ENCODE measurements at regions not wholly inside any gene's neighbourhood (a gene's known extent, or its start where the extent isn't known, plus 50 kb on each side); places are given as distances from the start of the nearest gene placed in this dataset.

DNA sequence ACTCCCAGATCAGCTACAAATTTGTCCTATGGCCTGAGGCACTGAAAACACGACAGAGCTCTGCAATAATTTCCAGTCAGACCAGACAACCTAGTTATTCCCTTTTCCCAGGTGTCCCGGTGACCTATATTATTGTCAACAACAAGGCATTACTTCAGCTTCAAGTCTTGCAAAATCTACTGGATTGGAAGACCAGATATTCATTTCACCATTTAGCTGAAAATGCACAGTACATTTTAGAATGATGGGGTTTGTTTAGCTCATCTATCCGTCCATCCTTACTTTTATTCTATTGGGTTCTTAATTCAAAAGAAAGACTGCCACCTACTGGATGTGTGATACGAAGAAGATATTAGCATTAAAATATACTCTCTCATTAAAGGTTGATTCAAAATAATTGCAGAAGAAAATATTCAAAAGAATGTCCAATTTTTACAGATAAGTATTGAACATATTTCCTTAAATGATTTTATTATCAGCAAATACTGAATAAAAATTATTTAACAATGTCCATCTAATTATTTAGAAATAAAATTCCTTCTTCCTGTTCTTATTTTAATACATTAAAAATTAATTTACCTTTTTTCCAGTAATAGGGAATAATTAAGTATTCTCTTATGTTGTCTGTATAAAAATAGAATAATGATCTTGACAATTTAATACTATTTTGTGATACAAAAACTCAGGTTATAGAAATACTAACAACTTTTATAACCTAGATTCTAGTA, 244.9 kb upstream of the LRIG3 start:
- TF ChIP-seq POLR2A (IDR thresholded peaks at IDR 0.05) = no peak
- TF ChIP-seq, protein P1, sequence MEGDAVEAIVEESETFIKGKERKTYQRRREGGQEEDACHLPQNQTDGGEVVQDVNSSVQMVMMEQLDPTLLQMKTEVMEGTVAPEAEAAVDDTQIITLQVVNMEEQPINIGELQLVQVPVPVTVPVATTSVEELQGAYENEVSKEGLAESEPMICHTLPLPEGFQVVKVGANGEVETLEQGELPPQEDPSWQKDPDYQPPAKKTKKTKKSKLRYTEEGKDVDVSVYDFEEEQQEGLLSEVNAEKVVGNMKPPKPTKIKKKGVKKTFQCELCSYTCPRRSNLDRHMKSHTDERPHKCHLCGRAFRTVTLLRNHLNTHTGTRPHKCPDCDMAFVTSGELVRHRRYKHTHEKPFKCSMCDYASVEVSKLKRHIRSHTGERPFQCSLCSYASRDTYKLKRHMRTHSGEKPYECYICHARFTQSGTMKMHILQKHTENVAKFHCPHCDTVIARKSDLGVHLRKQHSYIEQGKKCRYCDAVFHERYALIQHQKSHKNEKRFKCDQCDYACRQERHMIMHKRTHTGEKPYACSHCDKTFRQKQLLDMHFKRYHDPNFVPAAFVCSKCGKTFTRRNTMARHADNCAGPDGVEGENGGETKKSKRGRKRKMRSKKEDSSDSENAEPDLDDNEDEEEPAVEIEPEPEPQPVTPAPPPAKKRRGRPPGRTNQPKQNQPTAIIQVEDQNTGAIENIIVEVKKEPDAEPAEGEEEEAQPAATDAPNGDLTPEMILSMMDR (IDR thresholded peaks at IDR 0.05) = peak; percentile 38 to 55 (median 50)

Data from right lobe of liver (tissue), 4 donors.